ENCODE measurements at regions not wholly inside any gene's neighbourhood (a gene's known extent, or its start where the extent isn't known, plus 50 kb on each side); places are given as distances from the start of the nearest gene placed in this dataset.

- TF ChIP-seq CTCF (IDR thresholded peaks at IDR 0.05; ENCODE audit: insufficient read depth, low read depth, low read length), result no peak
- no peak overlapping the region for H3K4me3 ChIP-seq (ENCODE audit: low read depth, low read length)
- DNase-seq (ENCODE audit: low read depth), result no peak
Measured at GRCh38 chrX:147735364-147735763, 176.4 kb upstream of the FMR1 start.

GRCh38 chrX:147736045-147736444, 175.7 kb upstream of the FMR1 start:
- no peak for TF ChIP-seq CTCF (IDR thresholded peaks at IDR 0.05; ENCODE audit: insufficient read depth, low read depth, low read length)
- DNase-seq (ENCODE audit: low read depth), result no peak

GRCh38 chrX:147737690-147738089, 174.0 kb upstream of the FMR1 start:
- no peak for DNase-seq (ENCODE audit: low read depth)
- no peak for TF ChIP-seq CTCF (IDR thresholded peaks at IDR 0.05; ENCODE audit: insufficient read depth, low read depth, low read length)
- no peak overlapping the region for H3K4me3 ChIP-seq (ENCODE audit: low read depth, low read length)

More at GRCh38 chrX:147736045-147736444, 175.7 kb upstream of the FMR1 start:
- H3K4me3 ChIP-seq (ENCODE audit: low read depth, low read length), result no peak overlapping the region

- H3K4me3 ChIP-seq (ENCODE audit: low read depth, low read length), result no peak overlapping the region
- TF ChIP-seq CTCF (IDR thresholded peaks at IDR 0.05; ENCODE audit: insufficient read depth, low read depth, low read length), result no peak
- DNase-seq (ENCODE audit: low read depth), result no peak
Measured at GRCh38 chrX:147738265-147738664, 173.5 kb upstream of the FMR1 start.

GRCh38 chrX:147739196-147739595, 172.5 kb upstream of the FMR1 start:
- no peak overlapping the region for H3K4me3 ChIP-seq (ENCODE audit: low read depth, low read length)
- DNase-seq (ENCODE audit: low read depth), result no peak
- no peak for TF ChIP-seq CTCF (IDR thresholded peaks at IDR 0.05; ENCODE audit: insufficient read depth, low read depth, low read length)

GRCh38 chrX:147741776-147742175, 169.9 kb upstream of the FMR1 start:
- TF ChIP-seq CTCF (IDR thresholded peaks at IDR 0.05; ENCODE audit: insufficient read depth, low read depth, low read length), result no peak
- H3K4me3 ChIP-seq (ENCODE audit: low read depth, low read length), result no peak overlapping the region
- DNase-seq (ENCODE audit: low read depth), result no peak

GRCh38 chrX:147749308-147749707, 162.4 kb upstream of the FMR1 start:
- DNase-seq (ENCODE audit: low read depth), result no peak
- no peak for TF ChIP-seq CTCF (IDR thresholded peaks at IDR 0.05; ENCODE audit: insufficient read depth, low read depth, low read length)

More at GRCh38 chrX:147749308-147749707, 162.4 kb upstream of the FMR1 start:
- H3K4me3 ChIP-seq (ENCODE audit: low read depth, low read length), result no peak overlapping the region

Measured in fibroblast of villous mesenchyme (primary cell).